NCI-H524 treated with DMSO at 0.1 percent for 48 hours (cell line): ENCODE measurements at regions not wholly inside any gene's neighbourhood (a gene's known extent, or its start where the extent isn't known, plus 50 kb on each side); places are given as distances from the start of the nearest gene placed in this dataset.

Source experiments
- DNase-seq: peaks from one replicate; lab custom pipeline; 2025; lab: John Stamatoyannopoulos, UW

- DNase-seq: no peak
Observed at GRCh38 chr19:32176591-32176990, 168.8 kb upstream of the ZNF507 start.

DNA sequence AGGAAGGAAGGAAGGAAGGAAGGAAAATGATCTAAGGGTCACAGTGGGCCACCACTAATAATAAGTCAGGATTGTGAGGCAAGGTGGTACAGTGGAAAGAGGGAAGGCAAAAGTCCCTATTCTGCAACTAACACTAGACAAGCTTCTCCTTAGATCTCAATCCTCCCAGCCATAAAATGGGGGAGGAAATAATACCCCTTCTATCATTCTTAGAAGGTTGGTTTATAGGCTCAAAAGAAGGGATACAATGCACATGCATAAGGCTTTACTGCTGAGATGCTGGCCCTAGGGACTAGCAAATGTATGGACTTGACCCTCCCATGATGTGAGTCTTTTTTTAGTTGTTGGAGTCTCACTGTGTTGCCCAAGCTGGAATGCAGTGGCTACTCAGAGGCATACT, 167.7 kb upstream of the ZNF507 start:
- DNase-seq: no peak

DNA sequence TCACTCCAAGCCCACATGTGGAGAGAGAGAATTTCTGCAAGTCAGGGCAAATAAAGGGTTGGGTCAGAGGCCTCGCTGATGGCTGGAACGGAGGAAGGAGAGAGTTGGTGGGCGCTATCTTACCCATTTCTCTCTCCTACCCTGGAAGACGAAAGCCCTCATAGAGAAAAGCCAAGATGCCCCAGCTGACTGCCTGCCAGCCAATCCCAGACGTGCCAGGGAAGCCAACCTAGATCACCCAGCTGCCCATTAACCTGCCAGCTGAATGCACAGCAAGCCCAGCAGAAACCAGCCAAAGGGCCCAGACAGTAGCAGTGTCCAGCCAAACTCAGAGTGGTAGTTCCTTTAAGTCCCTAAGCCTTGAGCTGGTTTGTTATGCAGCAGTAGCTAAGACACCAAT, 167.0 kb upstream of the ZNF507 start:
- no peak for DNase-seq

- no peak for DNase-seq
Observed at GRCh38 chr19:32178956-32179355, 166.5 kb upstream of the ZNF507 start.

- no peak for DNase-seq
Observed at GRCh38 chr19:32181216-32181920, 164.0 kb upstream of the ZNF507 start.

GRCh38 chr19:32186542-32187330, 158.7 kb upstream of the ZNF507 start:
- DNase-seq: no peak

- DNase-seq: no peak
Observed at GRCh38 chr19:32188921-32189320, 156.5 kb upstream of the ZNF507 start.

GRCh38 chr19:32189956-32190706, 155.3 kb upstream of the ZNF507 start:
- no peak for DNase-seq

- no peak for DNase-seq
Observed at GRCh38 chr19:32191921-32192320, 153.5 kb upstream of the ZNF507 start.

GRCh38 chr19:32195706-32196610, 149.5 kb upstream of the ZNF507 start:
- DNase-seq: no peak

DNA sequence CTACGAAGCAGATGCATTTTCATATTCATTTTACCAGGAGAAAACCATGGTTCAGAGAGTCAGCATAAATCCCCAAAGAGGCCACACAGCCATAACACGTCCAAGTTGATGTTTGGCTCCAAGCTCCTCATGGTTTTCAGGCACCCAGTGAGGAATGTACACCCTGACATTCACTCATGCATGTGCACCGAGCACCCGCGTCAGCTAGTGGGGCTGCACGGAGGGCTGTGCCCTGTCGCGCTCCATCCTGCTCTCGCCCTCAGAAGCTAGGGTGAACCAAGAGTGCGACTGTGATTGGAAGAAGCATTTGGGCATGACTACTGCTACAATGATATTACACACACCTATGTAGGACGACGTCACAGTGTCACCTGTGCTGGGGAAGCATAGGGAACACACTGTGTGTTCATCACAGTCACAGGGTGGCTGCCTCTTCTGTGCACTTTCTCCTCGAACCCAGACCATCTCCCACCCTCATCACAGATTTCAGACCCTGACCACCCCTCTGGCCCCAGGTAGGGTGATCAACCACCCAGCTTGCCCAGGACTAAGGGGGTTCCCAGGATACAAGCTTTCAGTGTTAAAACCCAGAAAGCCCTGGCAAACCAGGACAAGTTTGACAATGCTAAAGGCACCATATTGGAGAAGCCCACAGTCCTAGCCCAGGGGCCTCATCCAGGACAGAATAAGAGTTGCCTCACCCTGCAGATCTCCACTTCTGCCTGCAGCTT, 148.6 kb upstream of the ZNF507 start:
- DNase-seq: no peak

GRCh38 chr19:32197896-32198882, 147.2 kb upstream of the ZNF507 start:
- DNase-seq: no peak

- DNase-seq: no peak
Observed at GRCh38 chr19:32199501-32200040, 145.8 kb upstream of the ZNF507 start.

- DNase-seq: no peak
Observed at GRCh38 chr19:32200312-32201038, 144.9 kb upstream of the ZNF507 start.

DNA sequence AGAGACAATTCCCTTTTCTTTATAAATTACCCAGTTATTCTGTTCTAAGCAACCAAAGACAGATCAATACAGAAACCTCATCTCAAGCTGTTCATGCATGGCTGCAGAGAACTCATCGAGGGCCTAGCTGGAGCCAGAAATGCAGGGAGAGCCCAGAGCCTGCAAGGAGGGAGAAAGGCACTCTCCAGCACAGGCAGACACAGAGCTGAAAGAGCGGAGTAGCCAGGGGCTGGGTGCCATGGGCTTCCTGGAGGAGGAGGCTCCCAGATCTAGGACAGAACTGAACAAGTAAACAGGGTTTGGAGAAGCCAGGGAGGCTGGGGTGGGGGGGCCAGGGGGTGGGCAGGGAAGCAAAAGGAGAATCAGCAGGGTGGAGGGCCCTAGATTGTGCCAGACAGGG, 144.2 kb upstream of the ZNF507 start:
- no peak for DNase-seq

GRCh38 chr19:32201636-32202051, 143.8 kb upstream of the ZNF507 start:
- DNase-seq: no peak

DNA sequence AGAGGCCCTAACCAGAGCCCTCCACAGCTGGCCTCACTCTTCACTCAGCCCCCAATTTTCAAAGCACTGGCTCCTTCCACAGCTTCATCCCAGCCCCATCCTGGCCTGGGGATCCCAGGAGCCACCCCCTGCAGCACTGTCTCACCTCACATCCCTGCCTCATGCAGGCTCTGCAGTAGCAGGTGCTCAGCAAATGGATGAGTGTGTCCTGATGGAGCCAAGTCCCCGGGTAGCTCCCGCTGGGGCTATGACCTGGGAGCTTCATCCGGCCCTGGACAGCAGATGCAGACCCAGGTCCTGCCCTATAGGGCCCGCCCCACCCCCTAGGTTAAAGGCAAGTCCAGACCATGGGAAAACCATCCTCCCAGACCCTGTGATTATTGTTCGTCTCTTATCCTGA, 143.2 kb upstream of the ZNF507 start:
- no peak for DNase-seq

GRCh38 chr19:32203161-32203560, 142.2 kb upstream of the ZNF507 start:
- DNase-seq: no peak

- no peak for DNase-seq
Observed at GRCh38 chr19:32206065-32206464, 139.3 kb upstream of the ZNF507 start.
